Spleen (tissue), 11 donors: ENCODE measurements at regions not wholly inside any gene's neighbourhood (a gene's known extent, or its start where the extent isn't known, plus 50 kb on each side); places are given as distances from the start of the nearest gene placed in this dataset.

Source experiments
- DNase-seq: peaks from one replicate; pipeline ENCODE4 v3.0.0-alpha.2; 2020
- H3K27ac ChIP-seq, 8 donors: fragments of 200-600 bp; sonication (generic) in 7 of 8; 1 replicate in 4 of 8; 2 replicates in 4 of 8; pipeline versions ENCODE4 v1.5.0 to v1.8.0; 2016 to 2021; ENCODE audit warnings: inconsistent platforms in 4 of 8, mild to moderate bottlenecking in 4 of 8, moderate library complexity in 1 of 8
- H3K27me3 ChIP-seq, 7 donors: fragments of 200-600 bp; sonication (generic) in 6 of 7; replicated peaks in 1 of 7; 1 replicate in 4 of 7; 2 replicates in 3 of 7; pipeline versions ENCODE4 v1.5.0 to v1.8.0; 2016 to 2021; ENCODE audit warnings: inconsistent platforms in 3 of 7, mild to moderate bottlenecking in 1 of 7
- H3K36me3 ChIP-seq, 6 donors: fragments of 200-600 bp; sonication (generic) in 5 of 6; 1 replicate in 4 of 6; 2 replicates in 2 of 6; pipeline versions ENCODE4 v1.5.0 to v1.8.0; 2016 to 2021; ENCODE audit warnings: inconsistent platforms in 2 of 6
- H3K4me1 ChIP-seq, 6 donors: fragments of 200-600 bp; sonication (generic) in 5 of 6; 1 replicate in 3 of 6; 2 replicates in 3 of 6; pipeline versions ENCODE4 v1.5.0 to v1.8.0; 2016 to 2021; ENCODE audit warnings: inconsistent platforms in 3 of 6
- H3K4me3 ChIP-seq, 8 donors: fragments of 200-600 bp; sonication (generic) in 7 of 8; 1 replicate in 4 of 8; 2 replicates in 4 of 8; pipeline versions ENCODE4 v1.5.0 to v1.8.0; 2016 to 2021; ENCODE audit warnings: inconsistent platforms in 4 of 8, mild to moderate bottlenecking in 4 of 8, moderate library complexity in 2 of 8
- H3K9me3 ChIP-seq, 8 donors: fragments of 200-600 bp; sonication (generic) in 7 of 8; 1 replicate in 4 of 8; 2 replicates in 4 of 8; pipeline versions ENCODE4 v1.5.0 to v1.8.0; 2016 to 2021; ENCODE audit warnings: inconsistent platforms in 4 of 8
- CTCF ChIP-seq, 11 experiments: fragments of 200-600 bp in 7 of 11; fragments of 450-650 bp in 4 of 11; sonication (generic) in 4 of 11; IDR thresholded peaks in 8 of 11; conservative IDR thresholded peaks in 3 of 11; 1 replicate in 7 of 11; 2 replicates in 4 of 11; pipeline versions ENCODE4 v1.4.0 to v1.8.0; 2016 to 2021; ENCODE audit warnings: antibody characterized with exemption in 11 of 11, inconsistent platforms in 4 of 11, mild to moderate bottlenecking in 1 of 11
- POLR2A ChIP-seq, 3 donors: fragments of 450-650 bp; IDR thresholded peaks; one replicate each; pipeline ENCODE4 v1.5.1; 2017; ENCODE audit warnings: antibody characterized with exemption in 3 of 3, mild to moderate bottlenecking in 1 of 3
- POLR2AphosphoS5 ChIP-seq, 3 donors: sonication (generic); formaldehyde crosslinking; IDR thresholded peaks; one replicate each; pipeline ENCODE4 v1.5.1; 2017; ENCODE audit warnings: antibody characterized with exemption in 3 of 3
- WGBS, 5 donors: extraction: QIAGEN DNeasy Blood & Tissue Kit in 3 of 5; methylation state at CpG; one replicate each; pipeline versions ENCODE4 v1.1.5 to v1.1.7; 2013 to 2018; 5-methylcytosine and 5-hydroxymethylcytosine counted together
- intact Hi-C: fragments of 100-400 bp; cut with DNase I; formaldehyde crosslinking; loops from one replicate; pipeline ENCODE4 v1.15.0; 2023; ENCODE audit warnings: low total_unique reads
- donor health status: healthy with polysubstance abuse.
- donor health status: DM: no; HTN: no; CAD: no; lungs with moderate emphysema.
- donor health status: DM: no; HTN: no; CAD: no.
- donor health status: Bipolar disorder and iron deficiency.
- donor health status: healthy.
- donor health status: DM: no; HTN: no; CAD: no.
- donor health status: DM: yes; HTN: yes; CAD: no.

- Histone ChIP-seq H3K4me3 (no peak overlapping the region), H3K27me3 (no peaks in the 10 kb centered on the region), H3K4me1 (no peaks in the 10 kb centered on the region), H3K27ac (no peak overlapping the region), H3K36me3 (no peaks in the 10 kb centered on the region), H3K9me3 (no peaks in the 10 kb centered on the region)
- intact Hi-C loops, result no loop called here
- TF ChIP-seq POLR2A (IDR thresholded peaks at IDR 0.05), result no peak
- no peak for TF ChIP-seq POLR2AphosphoS5 (IDR thresholded peaks at IDR 0.05)
- TF ChIP-seq CTCF (IDR thresholded peaks at IDR 0.05 in 8 of 11, conservative IDR thresholded peaks at IDR 0.05 in 3 of 11), result no peak
- no peak for DNase-seq
These were observed 900.2 kb downstream of the DIAPH3 start for GRCh38 chr13:59263531-59263930.

- Histone ChIP-seq H3K4me1 (no peaks in the 10 kb centered on the region), H3K27ac (no peak overlapping the region), H3K36me3 (no peaks in the 10 kb centered on the region), H3K4me3 (no peak overlapping the region), H3K9me3 (no peaks in the 10 kb centered on the region), H3K27me3 (no peaks in the 10 kb centered on the region)
- intact Hi-C loops, result no loop called here
- WGBS, 5 donors, result 64 to 79% (median 66%) methylated on average over 2 of the region's 2 CpGs
- no peak for TF ChIP-seq POLR2AphosphoS5 (IDR thresholded peaks at IDR 0.05)
- TF ChIP-seq CTCF (IDR thresholded peaks at IDR 0.05 in 8 of 11, conservative IDR thresholded peaks at IDR 0.05 in 3 of 11), result no peak
- TF ChIP-seq POLR2A (IDR thresholded peaks at IDR 0.05), result no peak
- DNase-seq, result no peak
These were observed 897.2 kb downstream of the DIAPH3 start for GRCh38 chr13:59266478-59267063.

GRCh38 chr13:59269476-59269875 is 894.3 kb downstream of the DIAPH3 start:
- DNase-seq, result no peak
- no peaks in the 10 kb centered on the region for H3K9me3 ChIP-seq
- WGBS, 5 donors, result 82 to 92% (median 84%) methylated on average over 2 of the region's 2 CpGs
- no peaks in the 10 kb centered on the region for H3K4me1 ChIP-seq
- H3K27me3 ChIP-seq, result no peaks in the 10 kb centered on the region
- no peak overlapping the region for H3K4me3 ChIP-seq
- no peak for TF ChIP-seq POLR2AphosphoS5 (IDR thresholded peaks at IDR 0.05)
- no peak for TF ChIP-seq CTCF (IDR thresholded peaks at IDR 0.05 in 8 of 11, conservative IDR thresholded peaks at IDR 0.05 in 3 of 11)
- TF ChIP-seq POLR2A (IDR thresholded peaks at IDR 0.05), result no peak
- H3K27ac ChIP-seq, result no peak overlapping the region
- intact Hi-C loops, result no loop called here
- H3K36me3 ChIP-seq, result no peaks in the 10 kb centered on the region

- H3K36me3 ChIP-seq, result no peaks in the 10 kb centered on the region
- no peaks in the 10 kb centered on the region for H3K27me3 ChIP-seq
- H3K27ac ChIP-seq, result no peak overlapping the region
- no peak for TF ChIP-seq CTCF (IDR thresholded peaks at IDR 0.05 in 8 of 11, conservative IDR thresholded peaks at IDR 0.05 in 3 of 11)
- no peak for TF ChIP-seq POLR2A (IDR thresholded peaks at IDR 0.05)
- no peak for TF ChIP-seq POLR2AphosphoS5 (IDR thresholded peaks at IDR 0.05)
- intact Hi-C loops, result no loop called here
- H3K4me1 ChIP-seq, result no peaks in the 10 kb centered on the region
- DNase-seq, result no peak
- H3K4me3 ChIP-seq, result no peak overlapping the region
- no peaks in the 10 kb centered on the region for H3K9me3 ChIP-seq
These were observed 893.4 kb downstream of the DIAPH3 start for GRCh38 chr13:59270327-59270726.
